DND-41 (cell line): ENCODE measurements at regions not wholly inside any gene's neighbourhood (a gene's known extent, or its start where the extent isn't known, plus 50 kb on each side); places are given as distances from the start of the nearest gene placed in this dataset.

Experiments used
- CTCF ChIP-seq: IDR thresholded peaks from 2 replicates; pipeline ENCODE4 v1.5.1; 2012; ENCODE audit warnings: borderline replicate concordance, low read length, moderate library complexity, mild to moderate bottlenecking; ENCODE audit not compliant: poor library complexity, severe bottlenecking; ENCODE audit errors: extremely low read depth
- EZH2 ChIP-seq: IDR thresholded peaks from 3 replicates; pipeline ENCODE4 v1.6.1; 2012; ENCODE audit warnings: borderline replicate concordance, low read depth, mild to moderate bottlenecking, moderate library complexity, low read length, inconsistent platforms; ENCODE audit not compliant: severe bottlenecking

- no peak for TF ChIP-seq CTCF
- no peak for TF ChIP-seq EZH2
Observed at GRCh38 chrX:125492439-125492838, 172.8 kb downstream of the TEX13C start.
